ENCODE measurements at regions not wholly inside any gene's neighbourhood (a gene's known extent, or its start where the extent isn't known, plus 50 kb on each side); places are given as distances from the start of the nearest gene placed in this dataset.

DNA sequence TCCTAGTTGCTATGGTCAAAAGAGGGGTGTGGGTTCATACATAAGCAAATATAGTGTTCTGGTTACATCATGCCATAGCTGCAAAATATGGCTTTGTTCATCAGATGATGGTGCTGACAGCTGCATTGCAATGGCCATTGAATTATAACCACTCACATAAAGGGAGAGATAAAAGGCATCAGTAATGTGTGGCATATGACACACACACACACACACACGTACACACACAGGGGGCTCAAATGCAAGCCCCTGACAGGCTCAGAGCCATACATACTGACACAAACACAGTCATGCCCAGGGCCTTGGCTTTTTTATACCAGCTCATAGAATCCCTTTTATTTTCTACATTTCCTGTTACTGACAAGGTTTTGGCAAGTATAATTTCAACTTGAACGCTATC is 698.9 kb downstream of the BCL11B start:
- no peak for TF ChIP-seq CTCF (conservative IDR thresholded peaks at IDR 0.05 in 1 of 2, IDR thresholded peaks at IDR 0.05 in 1 of 2; ENCODE audit: extremely low read depth in 1 of 2, insufficient read depth in 1 of 2, low read depth in 1 of 2, low read length in 2 of 2)
- TF ChIP-seq EZH2 (IDR thresholded peaks at IDR 0.05; ENCODE audit: borderline replicate concordance, low read length), result no peak

All from mammary epithelial cell (primary cell).